WERI-Rb-1 (cell line): ENCODE measurements at regions not wholly inside any gene's neighbourhood (a gene's known extent, or its start where the extent isn't known, plus 50 kb on each side); places are given as distances from the start of the nearest gene placed in this dataset.

Experiments used
- DNase-seq: peaks from one replicate; pipeline ENCODE4 v3.0.0-alpha.2; 2020
- H3K27ac ChIP-seq: fragments of 250-450 bp; sonication (Bioruptor Pico); 2 replicates; pipeline ENCODE4 v1.5.1; 2020; ENCODE audit warnings: mild to moderate bottlenecking, moderate library complexity
- H3K27me3 ChIP-seq: fragments of 250-450 bp; sonication (Bioruptor Pico); 2 replicates; pipeline ENCODE4 v1.5.1; 2021; ENCODE audit warnings: mild to moderate bottlenecking, low read depth, moderate library complexity; ENCODE audit not compliant: insufficient read depth, severe bottlenecking
- H3K36me3 ChIP-seq: fragments of 250-450 bp; sonication (Bioruptor Pico); 2 replicates; pipeline ENCODE4 v1.5.1; 2020; ENCODE audit warnings: mild to moderate bottlenecking, moderate library complexity
- H3K4me3 ChIP-seq: 2 replicates; pipeline ENCODE4 v1.5.1; 2011; ENCODE audit warnings: low read depth, mild to moderate bottlenecking, control low read depth, low read length
- H3K9me3 ChIP-seq: fragments of 250-450 bp; sonication (Bioruptor Pico); 2 replicates; pipeline ENCODE4 v1.5.1; 2021; ENCODE audit warnings: mild to moderate bottlenecking, moderate library complexity; ENCODE audit not compliant: severe bottlenecking
- TF ChIP-seq, protein P1 (sequence below): IDR thresholded peaks from 2 replicates; pipeline ENCODE4 v1.5.1; 2011; ENCODE audit warnings: low read depth, mild to moderate bottlenecking, control low read depth, inconsistent platforms, low read length

DNA sequence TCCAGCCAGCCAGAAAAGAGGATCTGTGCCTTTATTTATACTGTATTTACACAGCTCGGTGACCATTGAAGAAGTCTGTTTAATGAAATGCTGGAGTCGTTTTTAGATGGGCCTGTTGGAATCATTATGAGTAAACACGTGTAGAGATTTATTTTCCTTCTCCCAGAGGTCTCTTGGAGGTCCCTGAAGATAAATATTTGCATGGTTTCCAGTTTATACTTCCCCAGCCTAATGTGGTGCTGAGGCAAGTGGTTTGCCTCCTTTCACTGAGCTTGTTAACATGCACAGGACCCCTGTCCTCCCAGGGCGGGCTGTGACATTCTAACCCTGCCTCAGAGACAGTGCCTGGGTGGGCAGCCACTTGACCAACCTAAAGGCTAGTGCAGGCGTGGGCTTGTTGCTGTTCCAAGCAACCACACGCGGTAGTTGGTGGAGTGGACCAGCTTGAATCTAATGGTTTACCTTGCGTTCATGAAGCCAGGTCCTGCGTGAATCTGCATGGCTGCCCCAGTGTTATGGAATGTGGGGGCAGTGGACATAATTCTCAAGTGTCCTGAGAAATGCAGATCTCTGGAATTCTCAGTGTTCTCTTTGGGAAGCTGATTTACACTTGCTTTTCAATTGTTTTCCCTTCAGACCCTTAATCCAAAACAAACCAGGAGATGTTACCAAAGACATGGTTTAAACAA, 130.2 kb upstream of the DLX2 start:
- DNase-seq: no peak
- Histone ChIP-seq H3K36me3 (no peaks in the 10 kb centered on the region), H3K9me3 (no peaks in the 10 kb centered on the region), H3K27ac (no peak overlapping the region), H3K27me3 (peaks cover 3% of the 10 kb centered on the region), H3K4me3 (no peak overlapping the region)
- TF ChIP-seq, protein P1, sequence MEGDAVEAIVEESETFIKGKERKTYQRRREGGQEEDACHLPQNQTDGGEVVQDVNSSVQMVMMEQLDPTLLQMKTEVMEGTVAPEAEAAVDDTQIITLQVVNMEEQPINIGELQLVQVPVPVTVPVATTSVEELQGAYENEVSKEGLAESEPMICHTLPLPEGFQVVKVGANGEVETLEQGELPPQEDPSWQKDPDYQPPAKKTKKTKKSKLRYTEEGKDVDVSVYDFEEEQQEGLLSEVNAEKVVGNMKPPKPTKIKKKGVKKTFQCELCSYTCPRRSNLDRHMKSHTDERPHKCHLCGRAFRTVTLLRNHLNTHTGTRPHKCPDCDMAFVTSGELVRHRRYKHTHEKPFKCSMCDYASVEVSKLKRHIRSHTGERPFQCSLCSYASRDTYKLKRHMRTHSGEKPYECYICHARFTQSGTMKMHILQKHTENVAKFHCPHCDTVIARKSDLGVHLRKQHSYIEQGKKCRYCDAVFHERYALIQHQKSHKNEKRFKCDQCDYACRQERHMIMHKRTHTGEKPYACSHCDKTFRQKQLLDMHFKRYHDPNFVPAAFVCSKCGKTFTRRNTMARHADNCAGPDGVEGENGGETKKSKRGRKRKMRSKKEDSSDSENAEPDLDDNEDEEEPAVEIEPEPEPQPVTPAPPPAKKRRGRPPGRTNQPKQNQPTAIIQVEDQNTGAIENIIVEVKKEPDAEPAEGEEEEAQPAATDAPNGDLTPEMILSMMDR: no peak

DNA sequence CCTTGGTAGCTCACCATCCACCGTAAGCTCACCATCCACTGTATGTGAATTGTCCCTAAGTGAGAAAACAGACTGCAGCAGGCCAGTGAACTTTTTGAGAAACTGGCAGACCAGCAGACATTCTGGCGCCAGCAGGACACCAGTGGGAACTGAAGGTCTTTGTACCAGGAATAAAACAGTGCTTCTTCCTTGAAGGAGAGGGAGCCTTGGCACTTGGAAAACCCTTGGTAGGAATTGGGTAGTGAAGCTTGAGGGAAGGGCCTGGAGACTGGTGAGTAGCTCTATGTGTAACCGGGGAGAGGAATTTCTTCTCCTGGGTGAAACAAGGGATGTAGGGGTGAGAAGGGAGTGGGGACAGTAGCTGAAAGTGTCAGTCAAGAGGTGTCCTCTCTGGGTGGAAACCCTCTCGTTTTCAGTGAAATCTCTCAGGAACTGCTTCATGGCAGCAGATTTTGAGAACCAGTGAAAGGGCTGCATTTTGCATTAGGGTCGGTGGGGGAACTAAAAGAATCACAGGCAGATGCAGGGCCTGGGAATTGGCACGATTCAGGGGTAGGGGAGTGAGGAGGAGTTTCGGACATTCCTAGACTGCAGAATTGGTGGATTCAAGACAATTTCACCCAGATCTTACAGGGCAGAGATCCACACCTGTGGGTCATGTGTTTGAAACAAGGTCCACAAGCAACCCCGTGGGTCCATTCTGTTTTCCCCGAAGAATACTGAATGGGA, 131.5 kb upstream of the DLX2 start:
- TF ChIP-seq, protein P1: no peak
- Histone ChIP-seq H3K9me3 (no peaks in the 10 kb centered on the region), H3K27me3 (peaks cover 3% of the 10 kb centered on the region), H3K27ac (no peak overlapping the region), H3K4me3 (peak overlapping the region; percentile 43), H3K36me3 (no peaks in the 10 kb centered on the region)
- no peak for DNase-seq

DNA sequence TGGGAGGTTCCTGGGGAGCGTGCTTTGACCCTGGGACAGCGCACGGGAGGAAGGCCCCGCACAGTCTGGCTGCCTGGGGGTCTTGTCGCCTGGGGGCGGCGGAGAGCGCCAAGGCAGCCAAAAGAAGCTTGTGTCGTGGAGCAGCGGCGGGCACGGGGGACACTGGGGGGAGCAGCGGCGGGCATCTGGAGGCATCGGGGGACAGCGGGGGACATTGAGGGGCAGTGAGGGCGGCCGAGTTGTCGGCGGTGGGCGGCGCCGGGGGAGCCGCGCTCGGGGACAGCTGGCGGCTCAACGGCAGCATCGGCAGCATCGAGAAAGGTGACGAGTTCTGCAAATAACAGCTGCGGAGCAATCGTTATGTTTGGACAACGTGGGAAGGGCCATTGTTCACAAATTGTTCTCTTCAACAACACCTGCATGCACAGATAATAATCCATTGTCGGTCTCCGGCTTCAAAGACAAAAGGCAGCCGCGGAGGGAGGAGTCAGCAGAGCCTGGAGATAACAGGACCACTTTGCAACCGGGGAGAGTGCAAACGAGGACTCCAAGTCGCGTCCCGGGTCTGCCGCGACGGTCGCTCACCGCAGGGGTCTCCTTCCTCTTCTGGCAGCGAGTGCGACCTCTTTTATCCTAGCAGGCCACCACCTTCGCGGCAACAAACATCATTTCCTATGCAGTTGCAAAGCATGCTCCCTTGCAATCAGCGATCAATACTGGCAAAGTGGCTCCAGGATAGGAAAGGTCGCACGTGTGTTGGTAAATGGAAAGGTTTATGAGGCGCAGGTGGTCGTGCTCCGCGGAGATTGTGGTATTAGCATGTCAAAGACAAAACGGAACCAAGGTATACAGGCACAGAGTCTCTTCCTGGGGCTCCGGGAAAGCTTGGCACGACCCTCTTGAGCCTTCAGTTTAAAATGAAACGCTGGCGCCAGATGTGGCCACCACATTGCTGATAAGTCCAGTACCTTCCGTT, 132.3 kb upstream of the DLX2 start:
- Histone ChIP-seq H3K27me3 (peaks cover 3% of the 10 kb centered on the region), H3K27ac (no peak overlapping the region), H3K9me3 (no peaks in the 10 kb centered on the region), H3K4me3 (peak overlapping the region; percentile 43), H3K36me3 (no peaks in the 10 kb centered on the region)
- peak; percentile 25 for DNase-seq
- TF ChIP-seq, protein P1: no peak; the same call in 1 of the 2 replicates

DNA sequence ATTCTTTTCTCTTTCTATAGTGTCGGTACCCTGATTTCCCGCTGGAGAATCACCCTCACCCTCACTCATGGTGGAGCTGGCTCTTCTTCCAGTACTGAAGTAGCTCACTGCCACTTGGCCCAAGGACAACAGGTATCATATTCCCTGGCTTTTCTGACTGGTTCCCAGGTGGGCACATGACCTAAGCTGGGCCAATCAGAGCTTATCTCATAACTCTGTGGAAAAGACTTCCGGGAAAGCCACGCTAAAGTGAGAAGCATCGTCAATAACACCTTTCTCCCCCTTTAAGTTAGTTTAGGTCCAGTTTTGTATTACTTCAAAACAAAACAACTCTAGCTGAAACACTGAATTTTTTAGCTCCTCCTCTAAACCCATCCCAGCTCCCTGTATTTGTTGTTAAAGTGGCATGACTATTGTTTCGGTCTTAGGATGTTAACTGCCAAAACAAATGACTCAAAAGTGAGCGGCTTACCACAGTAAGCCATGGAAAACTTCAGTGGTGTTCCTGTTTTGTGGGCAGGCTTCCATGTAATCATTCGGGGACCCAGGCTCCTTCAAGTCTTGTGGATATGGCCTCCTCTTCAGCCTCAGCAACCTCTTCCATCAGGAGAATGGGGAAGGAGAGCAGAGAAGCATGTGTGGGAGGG, 137.4 kb upstream of the DLX2 start:
- no peak overlapping the region for H3K4me3 ChIP-seq
- peaks cover 3% of the 10 kb centered on the region for H3K27me3 ChIP-seq
- no peaks in the 10 kb centered on the region for H3K36me3 ChIP-seq
- no peak overlapping the region for H3K27ac ChIP-seq
- DNase-seq: no peak
- no peaks in the 10 kb centered on the region for H3K9me3 ChIP-seq
- TF ChIP-seq, protein P1: no peak

DNA sequence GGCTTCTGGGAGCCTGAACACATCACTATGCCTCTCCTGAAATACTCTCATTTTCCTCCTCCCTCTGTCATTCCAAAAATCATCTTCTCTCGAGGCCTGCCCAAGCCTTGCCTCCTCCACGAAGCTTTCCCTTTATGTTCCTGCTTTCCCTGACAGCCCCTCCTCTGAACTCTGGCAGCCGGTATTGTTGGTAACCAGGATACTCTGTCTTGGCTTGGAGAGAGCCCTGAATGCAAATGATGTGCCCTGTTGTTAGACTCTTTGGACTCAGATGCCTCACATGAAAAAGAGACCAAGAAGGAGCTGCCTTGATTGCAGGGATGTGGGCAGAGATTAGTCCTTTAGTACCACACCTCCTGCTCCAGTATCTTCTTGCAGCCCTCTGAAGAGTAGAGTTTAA, 138.5 kb upstream of the DLX2 start:
- no peak for DNase-seq
- H3K27me3 ChIP-seq: no peaks in the 10 kb centered on the region
- H3K36me3 ChIP-seq: no peaks in the 10 kb centered on the region
- H3K27ac ChIP-seq: no peak overlapping the region
- H3K9me3 ChIP-seq: no peaks in the 10 kb centered on the region
- TF ChIP-seq, protein P1: no peak
- no peak overlapping the region for H3K4me3 ChIP-seq
